ENCODE measurements at regions not wholly inside any gene's neighbourhood (a gene's known extent, or its start where the extent isn't known, plus 50 kb on each side); places are given as distances from the start of the nearest gene placed in this dataset.
A peak's percentile ranks its signal among the peaks of the same experiment; 100 is the strongest.
"Not testable (repeated sequence)": the region's sequence is repeated elsewhere in the genome, so short reads cannot be mapped to it uniquely, and the experiment has no call there.

DNA sequence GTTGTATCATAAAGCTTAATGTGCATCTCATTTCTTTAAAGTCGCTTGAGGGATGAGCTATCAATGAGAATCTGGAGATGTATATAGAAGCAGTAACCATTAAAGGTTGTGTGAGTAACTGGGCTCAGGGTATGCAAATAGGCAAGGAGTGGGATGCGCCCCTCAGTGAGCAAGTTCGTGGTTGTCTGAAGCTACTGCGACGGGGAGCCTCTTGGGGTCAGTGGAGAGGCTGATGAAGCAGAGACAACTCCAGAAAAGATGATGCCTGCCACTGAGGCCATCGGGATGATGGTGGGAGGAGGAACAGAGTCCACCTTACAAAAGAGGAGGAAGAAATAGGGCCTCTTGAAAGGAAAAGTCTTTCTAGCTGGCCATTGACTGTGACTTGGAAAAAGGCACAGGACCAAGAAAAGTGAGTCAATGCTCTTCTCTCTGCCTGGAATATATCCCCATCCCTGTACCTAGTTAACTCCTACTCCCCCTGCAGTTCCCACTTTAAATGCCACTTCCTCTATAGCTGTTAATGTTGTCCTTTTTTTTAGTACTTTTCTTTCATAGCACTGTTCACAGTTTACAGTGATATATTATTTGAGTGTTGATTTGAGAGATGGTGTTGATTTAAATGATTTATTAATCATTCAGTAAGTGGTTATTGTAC is 51.4 kb upstream of the LSM6 start:
- peak in 1 of 2 donors; percentile 17 for DNase-seq

- no peak for DNase-seq
Measured at GRCh38 chr4:146123231-146123630, 52.3 kb upstream of the LSM6 start.

GRCh38 chr4:146122398-146122797 is 53.1 kb upstream of the LSM6 start:
- no peak for DNase-seq

DNA sequence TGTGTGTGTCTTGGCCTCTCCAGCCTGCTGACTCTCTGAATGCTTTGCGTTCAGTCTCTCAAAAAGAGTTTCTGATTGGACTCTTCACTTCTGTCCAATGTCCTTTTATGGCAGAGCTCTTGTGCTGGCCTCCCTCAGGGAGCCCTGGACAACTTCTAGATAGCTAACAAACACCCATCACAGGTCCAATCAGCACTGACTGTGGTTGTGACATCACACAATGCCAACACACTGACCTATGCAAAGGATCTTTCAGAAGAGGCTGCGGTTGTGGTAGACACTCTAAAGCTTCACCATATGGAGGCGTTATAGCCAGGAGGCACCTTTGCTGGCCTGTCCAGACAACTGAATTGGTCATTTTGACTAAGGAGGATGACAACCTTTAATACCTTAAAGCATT is 53.8 kb upstream of the LSM6 start:
- DNase-seq: no peak

DNA sequence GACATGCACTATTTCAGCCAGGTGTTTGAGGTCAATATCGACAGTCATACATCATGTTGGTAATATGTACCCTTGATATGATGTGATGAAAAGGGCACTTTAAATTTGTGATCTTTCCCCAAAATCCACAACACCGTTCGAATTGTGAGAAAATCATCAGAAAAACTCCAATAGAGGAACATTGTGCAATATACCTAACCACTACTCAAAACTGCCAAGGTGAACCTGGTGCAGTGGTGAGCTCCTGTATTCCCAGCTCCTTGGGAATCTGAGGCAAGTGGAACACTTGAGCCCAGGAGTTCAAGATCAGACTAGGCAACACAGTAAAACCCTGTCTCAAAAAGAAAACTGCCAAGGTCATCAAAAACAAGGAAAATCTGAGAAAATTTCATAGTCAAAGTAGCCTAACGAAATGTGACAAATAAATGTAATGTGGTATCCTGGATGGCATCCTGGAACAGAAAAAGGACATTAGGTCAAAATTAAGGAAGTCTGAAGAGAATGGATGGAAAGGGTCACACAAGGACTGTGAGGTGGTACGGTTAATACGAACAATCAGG is 55.6 kb upstream of the LSM6 start:
- no peak for DNase-seq

DNA sequence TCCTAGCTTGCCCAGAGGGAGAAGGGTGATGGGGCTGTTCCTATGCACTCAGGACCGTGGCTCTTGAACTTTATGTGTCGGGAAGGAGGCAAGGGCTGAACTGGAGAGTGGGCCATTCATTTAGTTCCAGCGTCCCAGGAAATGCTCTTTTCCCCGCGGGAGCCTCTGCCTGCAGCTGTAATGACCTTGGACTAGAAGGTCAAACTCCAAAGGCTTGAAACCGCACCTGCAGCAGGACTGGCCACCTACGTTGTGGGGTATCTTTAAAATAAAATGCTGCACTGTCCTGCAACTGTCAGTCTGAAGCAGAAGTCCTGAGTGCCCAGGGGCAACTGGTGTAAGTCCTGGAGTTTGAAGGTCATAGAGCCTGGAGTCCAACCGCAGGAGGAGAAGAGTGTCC is 61.5 kb upstream of the LSM6 start:
- DNase-seq: no peak

DNA sequence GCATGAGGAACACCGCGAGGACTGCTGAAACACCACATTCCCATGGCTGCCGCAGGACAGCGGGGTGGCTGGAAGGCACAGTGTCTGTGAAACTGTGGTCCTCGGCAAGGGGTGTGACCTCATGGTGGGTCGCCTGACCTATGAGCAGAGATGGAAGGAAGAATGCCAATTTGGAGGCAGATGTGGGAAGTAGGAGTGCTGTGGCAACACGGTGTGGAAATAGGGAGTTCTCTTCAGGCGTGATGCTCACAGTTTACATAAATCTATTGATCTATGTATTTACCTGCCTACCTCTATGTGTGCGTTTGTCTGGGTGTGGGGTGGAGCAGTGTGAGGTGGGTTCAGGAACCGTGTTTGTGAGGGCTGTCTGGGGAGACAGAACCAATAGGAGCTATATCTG is 62.3 kb upstream of the LSM6 start:
- DNase-seq: no peak

- DNase-seq: peak in 1 of 2 donors; percentile 26
Measured at GRCh38 chr4:146112389-146112788, 63.1 kb upstream of the LSM6 start.

DNA sequence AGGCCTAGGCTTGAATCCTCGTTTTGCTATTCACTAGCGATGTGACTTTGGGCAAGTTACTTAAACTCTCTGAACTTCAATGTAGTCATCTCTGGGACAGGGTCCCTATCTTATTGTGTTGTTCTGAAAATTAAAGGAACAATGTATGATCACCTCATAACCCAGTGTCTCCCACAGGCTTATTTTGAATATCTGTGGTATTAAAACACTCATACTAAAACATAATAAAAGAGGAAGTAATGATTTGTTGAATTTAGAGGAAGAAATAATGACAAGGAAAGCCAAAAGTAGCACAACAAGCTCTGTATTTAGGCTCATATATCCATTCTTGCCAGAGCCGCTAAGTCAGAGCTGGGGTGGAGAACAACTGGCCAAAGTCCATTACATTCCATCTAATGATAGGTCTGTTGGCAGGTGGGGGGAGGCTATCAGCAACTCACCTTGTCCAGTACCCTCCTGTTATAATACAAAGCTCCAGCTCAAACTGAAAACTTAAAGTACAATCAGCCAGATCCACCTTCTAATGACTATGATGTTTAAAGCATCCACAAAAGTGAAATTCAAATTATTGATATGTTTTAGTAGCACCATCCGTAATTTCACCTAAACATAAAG is 64.5 kb upstream of the LSM6 start:
- DNase-seq: peak in 1 of 2 donors; percentile 74

DNA sequence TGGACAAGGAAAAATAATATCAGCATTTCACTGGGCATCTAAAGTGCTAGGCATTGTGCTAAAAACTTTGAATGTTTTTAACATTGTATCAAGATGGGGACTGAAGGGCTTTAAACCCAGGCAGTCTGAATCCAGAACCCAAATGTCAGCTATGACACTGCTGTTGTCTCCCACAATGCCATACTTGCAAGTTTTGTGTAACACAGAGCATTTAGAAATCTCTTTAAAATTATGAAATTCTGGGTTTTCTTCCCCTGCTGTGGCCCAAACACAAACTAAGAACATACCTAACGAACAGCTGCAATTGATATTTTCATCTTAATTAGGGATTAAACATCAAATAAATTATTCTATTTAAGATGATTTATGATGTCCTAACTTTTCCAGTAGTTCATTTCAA is 66.8 kb upstream of the LSM6 start:
- DNase-seq: peak; percentile 41 to 85

GRCh38 chr4:146107587-146108240 is 67.8 kb upstream of the LSM6 start:
- no peak for DNase-seq

- DNase-seq: peak; percentile 94 to 98
Measured at GRCh38 chr4:146105464-146105863, 70.1 kb upstream of the LSM6 start.

DNA sequence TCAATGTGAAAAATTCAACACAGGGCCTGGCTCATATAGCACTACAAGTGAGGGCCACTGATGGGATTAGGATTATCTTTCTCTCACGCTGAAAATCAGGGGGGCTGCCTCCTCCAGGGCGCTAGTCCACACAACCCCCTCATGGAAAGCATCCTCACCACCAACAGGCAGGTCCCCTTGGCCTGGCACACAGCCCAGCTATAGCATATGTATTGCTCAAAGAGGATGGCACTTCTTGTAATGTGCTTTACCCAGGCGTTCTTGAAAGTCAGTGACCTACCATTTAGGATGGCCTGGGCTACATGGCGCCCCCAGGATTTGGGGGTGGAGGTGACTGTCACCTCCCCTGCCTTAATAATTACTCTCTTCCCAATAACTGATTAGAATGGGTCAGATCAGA is 71.0 kb upstream of the LSM6 start:
- no peak for DNase-seq

- DNase-seq: not testable (repeated sequence)
Measured at GRCh38 chr4:146104052-146104451, 71.5 kb upstream of the LSM6 start.

DNA sequence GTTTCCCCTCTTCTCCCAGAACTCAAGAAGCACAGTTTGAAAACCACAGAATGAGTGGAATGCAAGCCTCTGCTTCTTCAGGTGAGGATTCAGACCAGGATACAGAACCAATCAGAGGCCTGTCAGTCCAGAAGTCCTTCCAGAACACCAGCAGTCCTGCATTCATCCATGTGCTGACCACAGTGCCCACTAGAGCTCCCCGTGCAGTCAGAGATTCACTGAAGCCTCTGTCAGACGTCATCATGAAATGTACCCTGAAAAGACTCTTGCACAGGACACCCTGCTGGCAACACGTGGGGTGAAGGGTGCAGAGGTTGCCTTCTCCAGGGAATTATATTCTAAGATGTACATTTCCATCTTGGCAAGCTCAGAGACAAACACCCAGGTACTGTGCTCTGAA is 75.9 kb upstream of the LSM6 start:
- no peak for DNase-seq

DNA sequence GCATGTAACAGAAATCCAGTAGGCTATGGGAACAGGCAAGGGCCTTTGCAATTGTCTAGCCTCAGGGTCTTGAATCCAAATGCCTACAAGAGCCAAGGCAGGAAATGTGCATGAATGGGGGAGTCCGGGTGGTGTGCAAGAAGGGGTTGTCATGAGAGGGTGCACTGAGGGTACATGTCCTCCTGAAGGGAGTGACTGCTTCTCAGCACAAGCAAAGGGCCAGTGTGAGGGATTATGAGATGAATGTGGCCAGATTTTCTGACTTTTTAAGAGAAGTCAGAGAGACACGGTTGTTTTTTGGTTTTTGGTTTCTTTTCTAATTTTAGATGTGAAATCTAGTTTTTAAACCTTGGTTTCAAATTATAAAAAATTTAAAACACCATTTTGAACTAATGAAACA is 76.5 kb upstream of the LSM6 start:
- no peak for DNase-seq

DNA sequence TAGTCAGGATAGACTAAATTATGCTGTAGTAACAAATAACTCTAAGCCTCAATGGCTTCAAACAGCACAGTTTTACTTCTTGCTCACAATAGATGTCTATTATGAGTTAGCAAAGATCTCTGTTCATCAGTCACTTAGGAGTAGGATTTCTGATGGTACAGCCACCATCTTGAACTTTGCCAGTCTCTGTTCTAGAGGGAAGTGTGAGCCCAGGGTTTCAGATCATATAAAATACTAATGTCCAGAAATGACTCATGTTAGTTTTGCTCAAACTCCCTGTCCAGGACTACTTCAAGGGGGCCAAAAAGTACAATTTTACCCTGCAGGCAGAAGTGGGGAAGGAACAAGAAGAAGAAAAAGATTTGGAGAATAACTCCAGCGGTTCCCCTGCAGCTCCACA is 77.1 kb upstream of the LSM6 start:
- no peak for DNase-seq

GRCh38 chr4:146096371-146096770 is 79.1 kb upstream of the LSM6 start:
- DNase-seq: no peak

DNA sequence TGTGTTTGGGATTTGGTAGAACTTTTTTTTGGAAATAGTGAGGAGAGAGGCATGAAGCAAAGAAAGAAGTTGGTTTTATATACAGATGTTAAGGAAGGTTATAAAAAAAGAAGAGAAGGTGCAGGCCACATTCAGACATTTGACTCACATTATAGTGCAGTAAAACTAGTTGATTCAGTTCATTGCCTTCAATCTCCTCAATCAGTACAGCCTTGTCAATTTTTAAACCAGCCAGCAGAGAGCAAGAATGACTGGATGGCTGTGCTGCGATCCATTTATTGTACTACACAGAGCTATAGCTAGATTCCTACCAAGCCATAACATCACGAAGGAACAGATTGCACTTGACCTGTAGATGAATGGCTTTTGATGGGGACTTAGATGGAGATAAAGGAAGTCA is 79.7 kb upstream of the LSM6 start:
- no peak for DNase-seq

DNA sequence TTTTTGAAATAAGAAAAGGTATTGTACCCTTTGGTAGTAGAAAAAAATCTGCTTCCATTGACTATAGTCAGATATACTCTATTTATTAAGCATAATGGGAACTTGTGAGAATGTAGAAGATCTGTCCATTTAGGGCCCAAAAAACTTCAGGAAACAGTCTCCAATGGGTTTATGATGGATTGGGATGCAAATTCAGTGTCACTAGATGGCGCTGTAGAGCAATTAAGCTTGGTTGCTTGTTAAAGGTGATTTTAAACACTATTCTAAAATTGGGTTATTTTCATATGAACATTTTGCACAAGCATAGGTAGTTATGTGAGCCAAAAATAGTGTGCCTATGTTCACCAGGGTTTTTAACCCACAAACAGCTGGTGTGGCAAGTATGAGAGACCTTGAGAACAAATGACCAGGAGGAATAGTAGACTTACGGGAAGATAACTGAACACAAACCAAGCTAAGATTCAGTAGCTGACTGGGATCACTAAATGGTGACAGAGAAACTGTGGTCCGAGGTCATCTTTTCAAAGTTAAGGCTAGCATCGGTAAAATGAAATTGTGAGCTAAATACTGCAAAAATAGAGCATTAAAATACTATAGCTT is 80.3 kb upstream of the LSM6 start:
- DNase-seq: peak; percentile 73 to 74

GRCh38 chr4:146088690-146089089 is 86.8 kb upstream of the LSM6 start:
- DNase-seq: no peak

DNA sequence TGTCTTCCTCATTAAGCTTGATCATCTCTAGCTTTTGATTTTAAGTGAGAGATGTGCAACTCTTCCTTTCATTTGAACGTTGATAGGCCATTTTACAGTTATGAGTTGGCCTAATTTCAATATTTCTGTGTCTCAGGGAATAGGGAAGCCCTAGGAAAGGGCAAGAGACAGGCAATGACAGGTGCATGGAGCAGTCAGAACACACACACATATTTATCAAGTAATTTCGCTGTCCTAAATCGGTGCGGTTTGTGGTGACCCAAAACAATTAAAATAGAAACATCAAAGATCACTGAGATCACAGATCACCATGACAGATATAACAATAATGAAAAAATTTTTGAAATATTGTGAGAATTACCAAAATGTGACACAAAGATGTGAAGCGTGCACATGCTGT is 87.7 kb upstream of the LSM6 start:
- no peak for DNase-seq

DNA sequence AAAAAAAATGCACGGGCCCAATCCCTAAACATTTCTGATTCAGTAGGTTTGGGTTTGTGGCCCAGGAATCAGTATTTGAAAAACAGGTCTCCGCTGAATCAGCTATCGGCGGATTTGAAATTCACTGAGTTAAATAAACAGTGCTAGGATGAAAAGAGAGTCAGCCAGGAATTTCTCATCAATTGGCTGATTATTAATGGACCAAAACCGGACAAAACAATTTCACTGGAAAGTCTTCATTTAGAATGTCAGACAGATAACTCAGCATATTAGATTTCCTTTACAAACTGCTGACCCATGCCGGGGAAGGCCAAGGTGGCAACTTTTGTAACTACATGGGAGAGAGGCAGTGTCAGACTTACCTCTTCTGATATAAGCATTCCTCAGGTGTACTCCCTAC is 99.4 kb upstream of the LSM6 start:
- DNase-seq: no peak

DNA sequence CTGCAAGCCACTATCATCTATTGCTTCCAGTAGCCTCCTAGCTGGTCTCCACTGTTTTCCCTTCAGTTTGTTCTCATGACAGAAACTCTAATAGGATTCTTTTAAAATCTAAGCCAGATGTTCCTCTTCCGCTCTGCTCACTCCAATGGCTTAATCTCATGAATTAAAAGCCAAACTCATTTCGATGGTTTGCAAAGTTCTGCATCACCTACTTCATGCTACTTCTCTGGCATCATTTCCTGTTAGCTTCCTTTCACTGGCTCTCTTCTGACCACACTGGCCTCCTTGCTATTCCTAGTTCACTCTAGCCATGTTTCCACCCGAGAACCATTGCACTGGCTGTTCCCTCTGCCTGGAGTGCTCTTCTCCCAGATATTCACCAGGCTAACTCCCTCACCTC is 102.0 kb upstream of the LSM6 start:
- DNase-seq: no peak

Measured in inflammatory macrophage (primary cell).